SK-N-SH (cell line): ENCODE measurements at regions not wholly inside any gene's neighbourhood (a gene's known extent, or its start where the extent isn't known, plus 50 kb on each side); places are given as distances from the start of the nearest gene placed in this dataset.

Source experiments
- EP300 ChIP-seq, 2 experiments: IDR thresholded peaks; 2 replicates each; pipeline versions ENCODE4 v1.4.0 to v1.6.1; 2012; ENCODE audit warnings: borderline replicate concordance in 1 of 2, low read depth in 1 of 2, low read length in 1 of 2
- EZH2phosphoT487 ChIP-seq: fragments of 200-600 bp; sonication (generic); IDR thresholded peaks from 2 replicates; pipeline ENCODE4 v1.6.1; 2017; ENCODE audit warnings: low read depth, mixed run types, mild to moderate bottlenecking, antibody characterized with exemption, moderate library complexity, borderline replicate concordance
- FOSL2 ChIP-seq: IDR thresholded peaks from 2 replicates; pipeline ENCODE4 v1.4.0; 2012; ENCODE audit warnings: low read depth, mild to moderate bottlenecking, moderate library complexity, borderline replicate concordance
- FOXJ3 ChIP-seq: sonication (generic); formaldehyde crosslinking; IDR thresholded peaks from 2 replicates; pipeline ENCODE4 v1.5.1; 2020; ENCODE audit warnings: mild to moderate bottlenecking, missing genetic modification reagents
- FOXM1 ChIP-seq: IDR thresholded peaks from 2 replicates; pipeline ENCODE4 v1.4.0; 2012; ENCODE audit warnings: low read depth, mild to moderate bottlenecking
- JUND ChIP-seq: IDR thresholded peaks from 2 replicates; pipeline ENCODE4 v1.4.0; 2012
- NFIC ChIP-seq: IDR thresholded peaks from 2 replicates; pipeline ENCODE4 v1.4.0; 2012; ENCODE audit warnings: borderline replicate concordance
- POLR2AphosphoS5 ChIP-seq: IDR thresholded peaks from 2 replicates; pipeline ENCODE4 v1.6.1; 2012; ENCODE audit warnings: low read depth, low read length
- RXRA ChIP-seq: IDR thresholded peaks from 2 replicates; pipeline ENCODE4 v1.4.0; 2012; ENCODE audit warnings: low read depth, mild to moderate bottlenecking, borderline replicate concordance
- SMC3 ChIP-seq: IDR thresholded peaks from 2 replicates; pipeline ENCODE4 v1.6.1; 2012; ENCODE audit warnings: low read depth, low read length, improper control_type of control experiment
- TAF1 ChIP-seq: IDR thresholded peaks from 2 replicates; pipeline ENCODE4 v1.6.1; 2012; ENCODE audit warnings: low read depth, mild to moderate bottlenecking, low read length, moderate library complexity, borderline replicate concordance
- TEAD4 ChIP-seq: IDR thresholded peaks from 2 replicates; pipeline ENCODE4 v1.4.0; 2012; ENCODE audit warnings: mild to moderate bottlenecking, borderline replicate concordance; ENCODE audit not compliant: insufficient read depth
- YY1 ChIP-seq: IDR thresholded peaks from 2 replicates; pipeline ENCODE4 v1.4.0; 2012; ENCODE audit warnings: low read depth, mild to moderate bottlenecking
- TF ChIP-seq, protein P1 (sequence below): fragments of 200-600 bp; sonication (generic); IDR thresholded peaks from 2 replicates; pipeline ENCODE4 v1.6.1; 2017; ENCODE audit warnings: antibody characterized with exemption, mild to moderate bottlenecking, moderate library complexity

DNA sequence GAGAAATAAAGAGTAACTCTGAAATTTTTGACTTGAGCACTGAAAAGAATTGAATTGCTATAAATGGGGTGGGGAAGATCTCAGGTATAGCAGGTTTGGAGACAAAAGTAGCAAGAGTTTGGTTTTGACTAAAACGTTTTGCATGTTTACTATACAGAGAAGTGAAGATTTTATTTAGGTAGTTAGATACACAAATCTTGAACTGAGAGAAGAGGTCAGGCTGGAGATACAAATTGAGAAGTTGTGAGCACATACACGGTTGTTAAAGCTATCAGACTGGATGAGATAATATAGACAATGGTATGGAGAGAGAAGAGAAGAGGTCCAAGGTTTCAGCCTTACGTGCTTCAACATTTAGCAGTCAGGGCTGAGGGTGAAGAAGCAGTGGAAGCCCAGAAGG lies 420.9 kb downstream of the FOXO1 start:
- TF ChIP-seq RXRA (no peak), NFIC (no peak), FOXM1 (no peak), YY1 (no peak), POLR2AphosphoS5 (no peak), EZH2phosphoT487 (no peak), TAF1 (no peak), JUND (no peak), EP300 (IDR thresholded peaks at IDR 0.05; ENCODE audit: borderline replicate concordance in 1 of 2, low read depth in 1 of 2, low read length in 1 of 2) (no peak), FOSL2 (no peak), TEAD4 (no peak), FOXJ3 (CRISPR knock-in tag) (no peak), SMC3 (no peak)
- TF ChIP-seq, protein P1, sequence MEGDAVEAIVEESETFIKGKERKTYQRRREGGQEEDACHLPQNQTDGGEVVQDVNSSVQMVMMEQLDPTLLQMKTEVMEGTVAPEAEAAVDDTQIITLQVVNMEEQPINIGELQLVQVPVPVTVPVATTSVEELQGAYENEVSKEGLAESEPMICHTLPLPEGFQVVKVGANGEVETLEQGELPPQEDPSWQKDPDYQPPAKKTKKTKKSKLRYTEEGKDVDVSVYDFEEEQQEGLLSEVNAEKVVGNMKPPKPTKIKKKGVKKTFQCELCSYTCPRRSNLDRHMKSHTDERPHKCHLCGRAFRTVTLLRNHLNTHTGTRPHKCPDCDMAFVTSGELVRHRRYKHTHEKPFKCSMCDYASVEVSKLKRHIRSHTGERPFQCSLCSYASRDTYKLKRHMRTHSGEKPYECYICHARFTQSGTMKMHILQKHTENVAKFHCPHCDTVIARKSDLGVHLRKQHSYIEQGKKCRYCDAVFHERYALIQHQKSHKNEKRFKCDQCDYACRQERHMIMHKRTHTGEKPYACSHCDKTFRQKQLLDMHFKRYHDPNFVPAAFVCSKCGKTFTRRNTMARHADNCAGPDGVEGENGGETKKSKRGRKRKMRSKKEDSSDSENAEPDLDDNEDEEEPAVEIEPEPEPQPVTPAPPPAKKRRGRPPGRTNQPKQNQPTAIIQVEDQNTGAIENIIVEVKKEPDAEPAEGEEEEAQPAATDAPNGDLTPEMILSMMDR, result no peak
